ENCODE measurements at regions not wholly inside any gene's neighbourhood (a gene's known extent, or its start where the extent isn't known, plus 50 kb on each side); places are given as distances from the start of the nearest gene placed in this dataset.
"Not testable (repeated sequence)": the region's sequence is repeated elsewhere in the genome, so short reads cannot be mapped to it uniquely, and the experiment has no call there.

DNA sequence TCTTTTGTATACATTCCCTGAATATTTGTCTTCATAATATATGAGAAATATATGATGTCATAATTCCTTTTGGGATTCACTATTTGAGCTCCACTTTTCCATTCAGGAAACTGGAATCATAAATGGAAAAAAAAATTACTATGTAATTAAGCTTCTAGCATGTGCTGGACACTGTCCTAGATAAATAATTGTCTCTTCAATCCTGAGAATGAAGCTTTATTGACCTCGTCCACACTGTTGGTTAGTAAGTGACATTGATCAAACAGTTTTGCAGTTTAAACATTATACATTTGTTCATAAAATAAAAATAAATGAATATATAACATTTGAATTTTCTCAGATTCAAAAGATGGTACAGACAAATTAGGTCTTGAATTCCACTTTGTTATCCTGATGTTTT, 1691.2 kb downstream of the LRRC4C start:
- no peaks in the 10 kb centered on the region for H3K36me3 Mint-ChIP-seq
- no peaks in the 10 kb centered on the region for H3K4me1 Mint-ChIP-seq (ENCODE audit: unreplicated experiment)
- DNase-seq (ENCODE audit: extremely low spot score, unreplicated experiment) = no peak
- H3K4me3 Mint-ChIP-seq = no peak overlapping the region
- H3K27ac Mint-ChIP-seq = no peak overlapping the region
- TF ChIP-seq, protein P1, sequence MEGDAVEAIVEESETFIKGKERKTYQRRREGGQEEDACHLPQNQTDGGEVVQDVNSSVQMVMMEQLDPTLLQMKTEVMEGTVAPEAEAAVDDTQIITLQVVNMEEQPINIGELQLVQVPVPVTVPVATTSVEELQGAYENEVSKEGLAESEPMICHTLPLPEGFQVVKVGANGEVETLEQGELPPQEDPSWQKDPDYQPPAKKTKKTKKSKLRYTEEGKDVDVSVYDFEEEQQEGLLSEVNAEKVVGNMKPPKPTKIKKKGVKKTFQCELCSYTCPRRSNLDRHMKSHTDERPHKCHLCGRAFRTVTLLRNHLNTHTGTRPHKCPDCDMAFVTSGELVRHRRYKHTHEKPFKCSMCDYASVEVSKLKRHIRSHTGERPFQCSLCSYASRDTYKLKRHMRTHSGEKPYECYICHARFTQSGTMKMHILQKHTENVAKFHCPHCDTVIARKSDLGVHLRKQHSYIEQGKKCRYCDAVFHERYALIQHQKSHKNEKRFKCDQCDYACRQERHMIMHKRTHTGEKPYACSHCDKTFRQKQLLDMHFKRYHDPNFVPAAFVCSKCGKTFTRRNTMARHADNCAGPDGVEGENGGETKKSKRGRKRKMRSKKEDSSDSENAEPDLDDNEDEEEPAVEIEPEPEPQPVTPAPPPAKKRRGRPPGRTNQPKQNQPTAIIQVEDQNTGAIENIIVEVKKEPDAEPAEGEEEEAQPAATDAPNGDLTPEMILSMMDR (conservative IDR thresholded peaks at IDR 0.05) = no peak
- no peaks in the 10 kb centered on the region for H3K27me3 Mint-ChIP-seq
- H3K9me3 Mint-ChIP-seq = no peaks in the 10 kb centered on the region

DNA sequence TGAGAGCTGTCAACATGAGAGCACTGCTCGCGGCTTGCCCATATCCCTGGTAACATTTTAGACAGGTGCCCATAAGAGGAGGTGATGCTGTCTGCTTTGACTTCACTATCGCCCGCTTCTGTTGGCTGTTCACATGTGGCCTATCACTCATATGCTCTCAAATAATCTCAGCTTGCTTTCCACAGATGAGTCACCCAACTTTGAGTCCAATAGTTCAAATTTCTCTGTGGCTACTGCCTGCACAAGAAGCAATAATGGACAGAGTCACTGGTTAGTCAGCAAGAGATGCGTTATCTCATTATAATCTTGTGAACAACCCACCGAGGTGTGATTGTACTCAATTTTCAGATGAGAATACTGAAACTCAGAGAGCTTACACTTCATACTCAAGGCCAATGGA, 1714.1 kb downstream of the LRRC4C start:
- Mint-ChIP-seq H3K27me3 (no peaks in the 10 kb centered on the region), H3K4me3 (no peak overlapping the region), H3K36me3 (no peaks in the 10 kb centered on the region), H3K9me3 (peaks cover 6% of the 10 kb centered on the region), H3K4me1 (ENCODE audit: unreplicated experiment) (no peaks in the 10 kb centered on the region), H3K27ac (no peak overlapping the region)
- TF ChIP-seq, protein P1 (conservative IDR thresholded peaks at IDR 0.05) = no peak
- no peak for DNase-seq (ENCODE audit: extremely low spot score, unreplicated experiment)

DNA sequence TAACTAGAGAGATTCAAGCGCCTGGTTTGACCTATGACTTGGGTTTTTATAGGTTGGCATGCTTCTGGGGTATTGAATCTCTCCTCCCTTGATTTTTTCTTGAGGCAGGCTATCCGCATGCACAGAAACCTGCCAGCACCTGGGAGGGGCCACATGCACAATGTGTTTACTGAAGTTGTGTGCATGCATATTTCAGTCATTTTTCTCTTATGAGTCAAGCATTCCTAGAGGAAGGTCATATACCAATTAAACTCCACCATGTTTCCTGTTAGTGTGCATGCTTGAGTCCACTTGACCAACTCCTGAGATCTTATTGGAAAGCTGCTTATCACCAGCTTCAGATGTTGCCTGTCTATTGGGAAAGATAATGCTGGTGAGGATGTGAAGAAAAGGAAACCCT, 1718.4 kb downstream of the LRRC4C start:
- Mint-ChIP-seq H3K4me3 (no peak overlapping the region), H3K27ac (no peak overlapping the region), H3K27me3 (no peaks in the 10 kb centered on the region), H3K9me3 (peaks cover 6% of the 10 kb centered on the region), H3K4me1 (ENCODE audit: unreplicated experiment) (no peaks in the 10 kb centered on the region), H3K36me3 (no peaks in the 10 kb centered on the region)
- TF ChIP-seq, protein P1 (conservative IDR thresholded peaks at IDR 0.05) = no peak
- DNase-seq (ENCODE audit: extremely low spot score, unreplicated experiment) = no peak

DNA sequence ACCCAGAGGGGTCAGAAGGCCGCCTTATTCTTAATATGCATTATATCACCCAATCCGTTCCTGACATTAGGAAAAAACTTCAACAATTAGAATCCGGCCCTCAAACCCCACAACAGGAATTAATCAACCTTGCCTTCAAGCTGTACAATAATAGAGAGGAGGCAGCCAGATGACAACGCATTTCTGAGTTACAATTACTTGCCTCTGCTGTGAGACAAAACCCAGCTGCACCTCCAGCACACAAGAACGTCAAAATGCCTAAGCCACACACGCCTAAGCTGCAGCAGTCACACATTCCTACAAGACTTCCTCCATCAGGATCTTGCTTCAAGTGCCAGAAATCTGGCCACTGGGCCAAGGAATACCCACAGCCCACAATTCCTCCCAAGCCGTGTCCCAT, 1723.1 kb downstream of the LRRC4C start:
- not testable (repeated sequence) for H3K27ac Mint-ChIP-seq; H3K9me3 Mint-ChIP-seq; H3K4me3 Mint-ChIP-seq; H3K36me3 Mint-ChIP-seq; DNase-seq (ENCODE audit: extremely low spot score, unreplicated experiment); H3K4me1 Mint-ChIP-seq (ENCODE audit: unreplicated experiment); H3K27me3 Mint-ChIP-seq

DNA sequence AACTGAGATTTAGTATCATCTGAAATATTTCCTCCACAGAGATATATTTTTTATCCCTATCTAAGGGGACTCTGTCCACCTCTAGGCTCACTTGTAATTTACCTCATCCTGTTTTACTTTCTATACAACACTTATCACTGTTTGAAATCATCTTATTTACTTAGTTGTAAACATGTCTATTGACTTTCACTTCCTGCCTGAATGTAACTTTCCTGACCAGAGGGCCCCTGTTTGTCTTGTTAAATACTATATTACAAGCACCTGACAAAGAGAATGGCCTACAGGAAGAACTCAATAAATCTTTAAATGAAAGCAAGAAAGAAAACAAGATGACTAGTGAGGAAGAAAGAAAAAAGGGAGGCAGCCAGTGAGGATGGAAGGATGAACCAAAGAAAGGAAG, 1727.5 kb downstream of the LRRC4C start:
- Mint-ChIP-seq H3K36me3 (no peaks in the 10 kb centered on the region), H3K9me3 (peaks cover 3% of the 10 kb centered on the region), H3K4me3 (no peak overlapping the region), H3K4me1 (ENCODE audit: unreplicated experiment) (peaks cover 13% of the 10 kb centered on the region), H3K27me3 (no peaks in the 10 kb centered on the region), H3K27ac (no peak overlapping the region)
- no peak for DNase-seq (ENCODE audit: extremely low spot score, unreplicated experiment)
- TF ChIP-seq, protein P1 (conservative IDR thresholded peaks at IDR 0.05) = no peak

DNA sequence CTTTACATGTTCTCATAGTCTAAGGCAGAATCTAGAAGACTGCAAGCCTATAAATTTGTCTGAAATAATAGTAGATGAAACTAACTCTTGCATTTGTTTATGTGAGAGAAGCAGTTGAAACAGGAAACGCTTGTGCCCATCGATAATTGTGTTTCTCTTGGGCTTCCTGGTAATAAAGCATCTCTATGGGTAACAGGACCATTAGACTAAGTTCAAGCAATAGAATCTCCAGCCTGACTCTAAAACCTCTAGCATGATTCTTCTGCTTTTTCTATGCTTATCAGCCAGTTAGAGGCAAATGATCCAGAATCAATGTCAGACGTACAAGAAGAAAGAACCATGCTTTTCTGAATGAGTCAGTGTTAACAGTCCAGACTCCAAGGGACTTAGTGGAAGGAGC, 1734.4 kb downstream of the LRRC4C start:
- TF ChIP-seq, protein P1 (conservative IDR thresholded peaks at IDR 0.05) = no peak
- Mint-ChIP-seq H3K27me3 (no peaks in the 10 kb centered on the region), H3K36me3 (no peaks in the 10 kb centered on the region), H3K27ac (no peak overlapping the region), H3K9me3 (no peaks in the 10 kb centered on the region), H3K4me1 (ENCODE audit: unreplicated experiment) (peaks cover 16% of the 10 kb centered on the region), H3K4me3 (no peak overlapping the region)
- no peak for DNase-seq (ENCODE audit: extremely low spot score, unreplicated experiment)
